H9 (cell line): ENCODE measurements at regions not wholly inside any gene's neighbourhood (a gene's known extent, or its start where the extent isn't known, plus 50 kb on each side); places are given as distances from the start of the nearest gene placed in this dataset.

Source experiments
- DNase-seq: peaks from one replicate; pipeline ENCODE4 v3.0.0-alpha.2; 2017
- H2AFZ ChIP-seq: one replicate; pipeline ENCODE4 v1.6.1; 2013; ENCODE audit warnings: mild to moderate bottlenecking, low read length, control low read depth, moderate library complexity
- H2AK5ac ChIP-seq: 2 replicates; pipeline ENCODE4 v1.6.1; 2013; ENCODE audit warnings: low read length, control low read depth, mixed read lengths; ENCODE audit not compliant: insufficient read length
- H2BK120ac ChIP-seq: one replicate; pipeline ENCODE4 v1.6.1; 2013; ENCODE audit warnings: low read depth, mild to moderate bottlenecking, low read length, control low read depth, inconsistent platforms; ENCODE audit not compliant: poor library complexity, severe bottlenecking
- H2BK12ac ChIP-seq: 2 replicates; pipeline ENCODE4 v1.6.1; 2013; ENCODE audit warnings: low read length, control low read depth, mixed read lengths, low read depth; ENCODE audit not compliant: insufficient read length
- H2BK15ac ChIP-seq: 2 replicates; pipeline ENCODE4 v1.6.1; 2013; ENCODE audit warnings: low read depth, low read length, control low read depth
- H2BK20ac ChIP-seq: one replicate; pipeline ENCODE4 v1.6.1; 2013; ENCODE audit warnings: low read depth, mild to moderate bottlenecking, low read length, control low read depth, inconsistent platforms; ENCODE audit not compliant: poor library complexity, severe bottlenecking
- H2BK5ac ChIP-seq: 2 replicates; pipeline ENCODE4 v1.6.1; 2013; ENCODE audit warnings: low read length, control low read depth, mixed read lengths; ENCODE audit not compliant: insufficient read length
- H3K14ac ChIP-seq: 2 replicates; pipeline ENCODE4 v1.6.1; 2013; ENCODE audit warnings: low read length, control low read depth; ENCODE audit not compliant: insufficient read depth
- H3K18ac ChIP-seq: 2 replicates; pipeline ENCODE4 v1.6.1; 2013; ENCODE audit warnings: low read depth, mild to moderate bottlenecking, mixed read lengths, low read length, control low read depth; ENCODE audit not compliant: insufficient read length
- H3K23ac ChIP-seq: 2 replicates; pipeline ENCODE4 v1.6.1; 2013; ENCODE audit warnings: low read length, control low read depth, mixed read lengths, low read depth; ENCODE audit not compliant: insufficient read length
- H3K23me2 ChIP-seq: 2 replicates; pipeline ENCODE4 v1.6.1; 2013; ENCODE audit warnings: low read depth, mild to moderate bottlenecking, mixed read lengths, low read length, control low read depth; ENCODE audit not compliant: insufficient read length, poor library complexity, severe bottlenecking
- H3K27ac ChIP-seq: 2 replicates; pipeline ENCODE4 v1.5.1; 2013; ENCODE audit warnings: low read length, control low read depth, mixed read lengths, low read depth; ENCODE audit not compliant: insufficient read length
- H3K27me3 ChIP-seq: 2 replicates; pipeline ENCODE4 v1.6.1; 2013; ENCODE audit warnings: low read length, control low read depth, inconsistent platforms; ENCODE audit not compliant: insufficient read depth
- H3K4ac ChIP-seq: 2 replicates; pipeline ENCODE4 v1.6.1; 2013; ENCODE audit warnings: low read depth, mild to moderate bottlenecking, control low read depth, inconsistent platforms, low read length, moderate library complexity
- H3K4me1 ChIP-seq: 2 replicates; pipeline ENCODE4 v1.6.1; 2013; ENCODE audit warnings: low read length, control low read depth, inconsistent platforms; ENCODE audit not compliant: insufficient read depth
- H3K4me2 ChIP-seq: 2 replicates; pipeline ENCODE4 v1.6.1; 2013; ENCODE audit warnings: low read length, control low read depth, mixed read lengths; ENCODE audit not compliant: insufficient read length, insufficient read depth
- H3K56ac ChIP-seq: 2 replicates; pipeline ENCODE4 v1.6.1; 2013; ENCODE audit warnings: low read depth, mild to moderate bottlenecking, mixed read lengths, low read length, control low read depth; ENCODE audit not compliant: insufficient read length
- H3K79me1 ChIP-seq: 2 replicates; pipeline ENCODE4 v1.6.1; 2013; ENCODE audit warnings: low read depth, mild to moderate bottlenecking, moderate library complexity, low read length, control low read depth, inconsistent platforms; ENCODE audit not compliant: insufficient read depth, poor library complexity, severe bottlenecking
- H3K79me2 ChIP-seq: 2 replicates; pipeline ENCODE4 v1.6.1; 2013; ENCODE audit warnings: low read length, control low read depth, inconsistent platforms; ENCODE audit not compliant: insufficient read depth
- H3K9ac ChIP-seq: 2 replicates; pipeline ENCODE4 v1.6.1; 2013; ENCODE audit warnings: low read length, control low read depth, mixed read lengths; ENCODE audit not compliant: insufficient read length; ENCODE audit errors: extremely low read depth
- H3K9me3 ChIP-seq: one replicate; pipeline ENCODE4 v1.6.1; 2013; ENCODE audit warnings: low read depth, low read length, inconsistent platforms; ENCODE audit not compliant: control insufficient read depth
- H3T11ph ChIP-seq: one replicate; pipeline ENCODE4 v1.6.1; 2013; ENCODE audit warnings: mild to moderate bottlenecking, low read length, control low read depth, inconsistent platforms
- H4K20me1 ChIP-seq: one replicate; pipeline ENCODE4 v1.6.1; 2013; ENCODE audit not compliant: control insufficient read depth, insufficient read length, insufficient read depth
- H4K5ac ChIP-seq: 2 replicates; pipeline ENCODE4 v1.6.1; 2013; ENCODE audit warnings: low read depth, mild to moderate bottlenecking, mixed read lengths, low read length, control low read depth; ENCODE audit not compliant: insufficient read length
- H4K8ac ChIP-seq: replicated peaks from 2 replicates; pipeline ENCODE4 v1.6.1; 2013; ENCODE audit warnings: low read length, control low read depth, mixed read lengths, low read depth; ENCODE audit not compliant: insufficient read length
- H4K91ac ChIP-seq: 2 replicates; pipeline ENCODE4 v1.6.1; 2013; ENCODE audit warnings: low read depth, mild to moderate bottlenecking, moderate library complexity, mixed read lengths, low read length, control low read depth; ENCODE audit not compliant: insufficient read length
- H3K27ac Mint-ChIP-seq, 3 experiments: 2 replicates in 2 of 3; 3 replicates in 1 of 3; pipeline ENCODE4 v1.8.0; 2020 to 2021; ENCODE audit warnings: mixed read lengths in 3 of 3, mild to moderate bottlenecking in 1 of 3, moderate library complexity in 1 of 3
- H3K27me3 Mint-ChIP-seq: 2 replicates; pipeline ENCODE4 v1.8.0; 2021; ENCODE audit warnings: low read depth, mild to moderate bottlenecking, moderate library complexity, mixed read lengths
- H3K36me3 Mint-ChIP-seq, 3 experiments: 2 replicates in 2 of 3; 3 replicates in 1 of 3; pipeline ENCODE4 v1.8.0; 2020 to 2021; ENCODE audit warnings: low read depth in 3 of 3, mixed read lengths in 3 of 3; ENCODE audit not compliant: insufficient read depth in 1 of 3
- H3K4me1 Mint-ChIP-seq, 2 experiments: 2 replicates each; pipeline ENCODE4 v1.8.0; 2020; ENCODE audit warnings: mixed read lengths in 2 of 2
- H3K4me3 Mint-ChIP-seq, 2 experiments: 2 replicates in 1 of 2; 3 replicates in 1 of 2; pipeline ENCODE4 v1.8.0; 2020 to 2021; ENCODE audit warnings: mild to moderate bottlenecking in 2 of 2, mixed read lengths in 2 of 2, moderate library complexity in 1 of 2
- H3K9me3 Mint-ChIP-seq, 2 experiments: 2 replicates in 1 of 2; 3 replicates in 1 of 2; pipeline ENCODE4 v1.8.0; 2020; ENCODE audit warnings: mild to moderate bottlenecking in 2 of 2, mixed read lengths in 2 of 2, moderate library complexity in 1 of 2
- CTCF ChIP-seq: fragments of 200-600 bp; sonication (generic); conservative IDR thresholded peaks from 3 replicates; pipeline ENCODE4 v1.8.0; 2021; ENCODE audit warnings: antibody characterized with exemption, mild to moderate bottlenecking
- WGBS: extraction: QIAGEN DNeasy Blood & Tissue Kit; methylation state at CpG from one replicate; pipeline ENCODE4 v1.1.7; 2013; ENCODE audit warnings: missing lambda C conversion rate, low lambda C conversion rate, mixed read lengths; ENCODE audit not compliant: insufficient read length; ENCODE audit errors: extremely low coverage; 5-methylcytosine and 5-hydroxymethylcytosine counted together

DNA sequence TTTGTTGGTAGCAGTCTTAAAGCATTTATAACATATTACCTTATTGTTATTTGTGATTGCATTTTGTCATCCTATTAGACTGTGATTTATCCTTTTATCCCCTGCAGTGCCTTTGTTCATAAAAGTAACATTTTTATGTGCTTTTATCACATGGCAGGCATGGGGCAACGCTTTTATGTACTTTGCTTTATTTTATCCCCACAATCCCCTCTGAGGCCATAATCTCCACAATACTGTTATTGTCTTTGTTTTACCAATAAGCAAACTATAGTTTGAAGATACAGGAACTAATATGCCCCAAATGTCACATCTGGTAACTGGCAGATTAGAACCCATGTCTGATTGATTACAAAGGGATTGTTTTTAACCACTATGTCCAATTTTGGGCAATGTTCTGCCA lies 613.5 kb downstream of the REEP3 start:
- Histone ChIP-seq H3K79me2 (no peaks in the 10 kb centered on the region), H3K18ac (no peak overlapping the region), H2BK12ac (no peak overlapping the region), H2BK20ac (no peak overlapping the region), H3T11ph (no peak overlapping the region), H2BK120ac (no peak overlapping the region), H3K23ac (no peak overlapping the region), H3K4me2 (no peak overlapping the region), H4K20me1 (no peaks in the 10 kb centered on the region), H2AK5ac (no peak overlapping the region), H3K56ac (no peak overlapping the region), H3K4me1 (no peaks in the 10 kb centered on the region), H3K14ac (no peak overlapping the region), H2AFZ (no peak overlapping the region), H4K5ac (no peak overlapping the region), H4K8ac (no peak overlapping the region), H2BK15ac (no peak overlapping the region), H4K91ac (no peak overlapping the region), H2BK5ac (no peak overlapping the region), H3K9me3 (no peaks in the 10 kb centered on the region), H3K79me1 (no peaks in the 10 kb centered on the region), H3K4ac (no peak overlapping the region), H3K9ac (no peak overlapping the region), H3K27me3 (no peaks in the 10 kb centered on the region), H3K27ac (no peak overlapping the region), H3K23me2 (no peaks in the 10 kb centered on the region)
- Mint-ChIP-seq H3K27ac (no peak overlapping the region), H3K4me1 (peaks cover 15% of the 10 kb centered on the region in 2 experiments), H3K9me3 (no peaks in the 10 kb centered on the region), H3K4me3 (no peak overlapping the region), H3K36me3 (no peaks in the 10 kb centered on the region), H3K27me3 (no peaks in the 10 kb centered on the region)
- TF ChIP-seq CTCF: no peak
- WGBS: no CpG with 5 or more reads among the region's 1 CpG
- no peak for DNase-seq
